HG03060 (cell line): ENCODE measurements at regions not wholly inside any gene's neighbourhood (a gene's known extent, or its start where the extent isn't known, plus 50 kb on each side); places are given as distances from the start of the nearest gene placed in this dataset.
"Not testable (repeated sequence)": the region's sequence is repeated elsewhere in the genome, so short reads cannot be mapped to it uniquely, and the experiment has no call there.

ENCODE experiments used
- ATAC-seq: cut with Tn5 transposase; IDR thresholded peaks from one replicate; pipeline ENCODE4 v1.9.1; 2021; ENCODE audit warnings: low read depth, moderate number of reproducible peaks; ENCODE audit not compliant: unreplicated experiment

- no peak for ATAC-seq
Observed at GRCh38 chr17:77288115-77288619, 147.4 kb downstream of the SEC14L1 start.

- ATAC-seq, result not testable (repeated sequence)
Observed at GRCh38 chr17:77290759-77291558, 150.2 kb downstream of the SEC14L1 start.

DNA sequence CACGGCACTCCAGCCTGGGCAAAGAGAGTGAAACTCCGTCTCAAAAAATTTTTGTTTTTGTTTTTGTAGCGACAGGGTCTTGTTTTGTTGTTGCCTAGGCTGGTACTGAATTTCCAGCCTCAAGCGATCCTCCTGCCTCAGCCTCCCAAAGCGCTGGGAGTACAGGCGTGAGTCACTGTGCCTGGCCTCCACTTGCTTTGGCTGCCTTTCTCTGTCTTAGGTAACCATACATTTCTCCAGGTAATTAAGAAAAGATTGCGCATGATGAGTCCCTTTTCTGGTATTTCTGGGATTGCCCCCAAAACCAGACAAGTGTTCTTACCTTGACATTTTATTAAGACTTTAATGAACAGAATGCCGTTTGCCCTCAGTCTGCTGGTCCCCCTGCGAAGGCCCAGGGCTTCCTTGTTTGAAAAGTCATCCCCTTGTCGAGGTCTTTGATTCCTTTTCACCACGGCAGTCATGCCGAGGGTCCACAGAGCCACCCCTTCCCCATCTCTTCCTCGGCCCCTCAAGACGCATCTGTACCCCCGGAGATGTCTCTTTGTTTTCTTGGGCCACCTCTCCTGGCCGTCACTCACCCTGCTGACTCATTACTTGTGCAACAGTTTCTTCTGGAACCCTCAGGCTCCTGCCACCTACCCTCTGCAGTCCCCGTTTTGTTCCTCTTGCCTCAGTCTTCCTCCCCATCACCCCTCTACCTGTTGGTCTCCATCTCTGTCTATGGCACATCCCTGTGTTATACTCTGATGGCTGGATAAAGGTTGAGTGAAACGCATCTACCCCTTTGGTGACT is 151.0 kb downstream of the SEC14L1 start:
- no peak for ATAC-seq

DNA sequence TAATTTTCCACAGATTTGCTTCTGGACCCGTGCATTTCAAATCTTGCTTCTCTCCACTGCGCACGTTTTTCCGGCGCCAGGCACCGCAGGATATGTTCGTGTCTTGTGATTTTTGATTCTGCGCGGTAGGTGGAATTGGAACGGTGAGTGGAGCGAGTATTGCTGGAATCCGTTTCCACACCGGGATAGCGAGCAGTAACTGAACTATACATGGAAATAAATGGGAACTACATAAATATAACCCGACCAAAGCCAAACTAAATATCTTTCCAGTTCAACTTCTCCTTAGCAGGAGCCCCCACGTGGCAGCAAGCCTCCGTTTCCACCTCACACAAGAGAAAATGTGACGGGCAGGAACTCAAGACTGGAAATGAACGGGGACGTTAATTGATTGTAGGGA is 154.0 kb downstream of the SEC14L1 start:
- no peak for ATAC-seq

DNA sequence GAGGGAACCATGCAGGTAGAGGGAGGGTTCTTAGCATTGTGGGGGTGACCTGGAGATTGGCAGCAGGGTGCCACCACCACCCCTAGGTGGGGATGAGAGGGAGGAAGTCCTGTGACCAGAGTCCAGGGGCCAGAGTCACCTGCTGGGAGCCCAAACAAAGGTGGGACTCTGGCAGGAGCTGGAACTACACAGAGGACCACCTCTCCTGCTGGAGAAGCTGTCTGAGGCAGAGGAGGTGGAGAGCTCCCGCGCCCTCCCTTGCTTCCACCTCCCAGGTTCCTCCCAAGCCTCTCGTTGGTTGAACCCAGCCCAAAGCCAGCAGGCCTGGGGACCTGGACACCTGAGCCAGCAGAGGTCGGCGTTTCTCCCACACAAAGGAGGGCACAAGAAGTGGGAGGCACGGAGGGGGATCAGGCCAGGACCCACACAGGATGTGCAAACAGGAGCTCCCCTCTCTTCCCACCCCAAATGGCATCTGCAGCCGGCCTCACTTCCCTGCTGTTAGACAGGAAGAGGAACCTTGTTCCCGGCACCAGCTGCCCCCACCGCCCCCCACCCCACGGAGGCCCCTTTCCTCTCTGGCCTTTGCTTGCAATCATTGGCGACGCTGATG is 154.6 kb downstream of the SEC14L1 start:
- ATAC-seq, result no peak

DNA sequence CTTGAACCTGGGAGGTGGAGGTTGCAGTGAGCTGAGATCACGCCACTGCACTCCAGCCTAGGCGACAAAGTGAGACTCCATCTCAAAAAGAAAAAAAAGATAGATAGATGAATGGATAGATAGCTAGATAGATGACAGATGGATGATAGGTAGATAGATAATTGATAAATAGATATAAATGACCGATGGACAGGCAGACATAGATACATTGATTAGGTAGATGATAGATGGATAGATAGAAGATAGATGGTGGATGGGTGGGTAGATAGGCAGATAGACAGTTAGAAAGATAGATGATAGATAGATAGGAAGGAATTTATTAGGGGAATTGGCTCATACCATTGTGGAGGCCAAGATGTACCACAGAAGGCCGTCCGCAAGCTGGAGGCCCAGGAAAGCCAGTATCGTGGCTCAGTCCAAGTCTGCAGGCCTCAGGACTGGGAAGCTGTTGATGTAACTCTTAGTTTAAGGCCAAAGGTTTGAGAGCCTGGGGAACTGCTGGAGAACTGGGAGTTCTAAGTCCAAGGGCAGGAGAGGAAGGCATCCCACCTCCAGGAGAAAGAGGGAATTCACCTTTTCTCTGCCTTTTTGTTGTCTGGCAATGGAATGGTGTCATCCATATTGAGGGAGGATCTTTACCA is 156.1 kb downstream of the SEC14L1 start:
- ATAC-seq, result no peak

GRCh38 chr17:77297693-77298666 is 157.2 kb downstream of the SEC14L1 start:
- ATAC-seq, result no peak

DNA sequence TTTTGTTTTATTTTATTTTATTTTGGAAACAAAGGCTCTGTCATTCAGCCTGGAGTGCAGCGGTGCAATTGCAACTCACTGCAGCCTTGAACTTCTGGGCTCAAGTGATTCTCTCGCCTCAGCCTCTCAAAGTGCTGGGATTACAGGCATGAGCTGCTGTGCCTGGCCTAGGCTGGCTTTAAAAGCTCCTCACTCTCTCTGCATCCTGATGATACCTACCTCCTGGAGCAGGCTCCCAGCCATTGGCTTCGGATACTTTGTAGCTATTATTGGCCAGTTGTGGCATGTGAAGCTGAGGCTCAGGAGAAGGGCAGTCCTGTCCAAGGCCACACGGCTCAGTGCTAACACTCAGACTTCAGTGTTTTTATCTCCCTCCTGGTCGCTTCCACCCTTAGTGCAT is 158.0 kb downstream of the SEC14L1 start:
- no peak for ATAC-seq

DNA sequence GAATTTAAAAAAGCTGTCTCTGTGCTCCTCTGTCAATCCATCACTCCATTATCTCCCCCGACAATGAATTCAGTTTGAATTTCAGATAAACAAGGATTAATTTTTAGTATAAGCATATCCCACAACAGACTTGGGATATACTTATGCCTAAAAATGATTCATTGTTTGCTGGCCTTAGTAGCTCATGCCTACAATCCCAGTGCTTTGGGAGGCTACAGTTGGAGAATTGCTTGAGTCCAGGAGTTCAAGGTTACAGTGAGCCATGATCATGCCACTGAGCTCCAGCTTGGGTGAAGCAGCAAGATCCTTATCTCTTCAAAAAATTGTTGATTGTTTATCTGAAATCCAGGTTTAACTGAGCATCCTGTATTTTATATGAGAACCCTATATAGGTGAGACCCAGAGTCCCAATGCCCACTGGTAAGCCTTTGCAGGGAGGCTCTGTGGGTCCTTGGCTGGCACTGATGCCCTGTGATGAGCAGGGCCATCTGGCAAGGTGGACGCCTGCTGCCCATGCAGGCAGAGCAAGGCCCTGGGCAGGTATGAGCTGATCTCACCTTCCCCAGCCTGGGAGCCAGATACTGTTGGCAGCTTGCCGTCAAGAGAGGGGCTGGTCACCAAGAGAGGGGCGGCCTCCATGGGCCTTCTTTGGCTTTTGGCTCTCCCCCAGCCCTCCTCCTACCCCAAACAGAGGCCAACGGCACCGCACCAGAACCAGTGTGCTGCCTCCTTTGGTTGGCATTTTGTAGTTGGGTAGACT is 158.7 kb downstream of the SEC14L1 start:
- no peak for ATAC-seq

GRCh38 chr17:77300016-77300686 is 159.4 kb downstream of the SEC14L1 start:
- no peak for ATAC-seq

GRCh38 chr17:77301694-77302266 is 161.0 kb downstream of the SEC14L1 start:
- no peak for ATAC-seq

DNA sequence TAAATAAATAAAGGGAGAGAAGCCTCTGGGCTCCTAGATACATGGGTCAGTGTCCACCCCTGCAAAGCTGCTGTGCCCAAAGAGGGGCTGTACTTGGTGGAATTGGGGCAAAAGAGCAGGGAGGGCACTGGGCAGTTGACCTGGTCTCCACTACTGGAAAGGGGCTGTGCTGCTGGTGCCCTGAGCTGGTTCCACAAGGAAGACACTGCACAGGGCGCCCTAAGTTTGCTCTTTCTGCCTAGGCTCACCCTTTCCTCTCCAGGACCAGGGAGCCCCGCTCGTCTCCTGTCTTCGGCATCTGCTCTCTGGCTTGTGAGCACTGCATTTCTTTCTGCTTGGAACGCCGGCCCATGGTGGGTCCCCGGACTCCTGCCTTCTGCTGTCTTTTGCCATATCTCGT is 161.9 kb downstream of the SEC14L1 start:
- ATAC-seq, result no peak

GRCh38 chr17:77303620-77304019 is 162.9 kb downstream of the SEC14L1 start:
- no peak for ATAC-seq

GRCh38 chr17:77304051-77304745 is 163.4 kb downstream of the SEC14L1 start:
- ATAC-seq, result no peak

DNA sequence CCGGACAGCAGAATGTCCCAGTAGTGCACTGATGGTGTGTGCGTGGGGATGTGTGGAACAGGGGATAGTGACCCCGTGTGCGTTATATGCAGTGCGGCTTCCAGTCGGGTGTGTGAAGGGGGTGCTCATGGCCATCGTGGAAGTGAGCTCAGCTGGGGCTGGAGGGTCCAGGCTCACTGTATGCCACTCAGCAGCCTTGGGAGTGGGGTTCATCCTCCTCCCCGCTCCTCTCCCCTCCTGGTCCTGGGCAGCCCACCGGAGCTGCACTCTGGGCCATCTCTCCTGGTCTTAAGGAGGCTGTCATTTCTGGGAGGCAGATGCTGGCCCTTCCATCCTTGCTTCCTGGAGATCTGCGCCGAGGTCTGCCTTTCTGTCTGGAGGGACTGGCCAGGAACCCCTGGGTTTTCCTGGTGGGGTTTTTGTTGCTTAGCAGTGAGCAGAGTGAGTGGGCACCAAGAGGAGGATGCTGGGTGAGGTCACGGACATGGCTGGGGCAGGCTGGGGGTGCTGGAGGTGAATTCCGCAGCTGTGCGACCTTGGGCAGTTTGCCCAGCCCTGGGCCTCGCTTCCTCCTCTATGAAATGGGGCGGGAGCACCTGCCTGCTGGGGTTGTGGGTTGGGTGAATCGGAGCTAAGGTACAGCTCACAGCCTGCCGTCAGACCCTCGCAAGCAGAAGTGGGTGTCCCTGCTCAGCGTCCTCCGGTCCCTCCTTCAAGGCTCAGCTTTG is 164.1 kb downstream of the SEC14L1 start:
- no peak for ATAC-seq

DNA sequence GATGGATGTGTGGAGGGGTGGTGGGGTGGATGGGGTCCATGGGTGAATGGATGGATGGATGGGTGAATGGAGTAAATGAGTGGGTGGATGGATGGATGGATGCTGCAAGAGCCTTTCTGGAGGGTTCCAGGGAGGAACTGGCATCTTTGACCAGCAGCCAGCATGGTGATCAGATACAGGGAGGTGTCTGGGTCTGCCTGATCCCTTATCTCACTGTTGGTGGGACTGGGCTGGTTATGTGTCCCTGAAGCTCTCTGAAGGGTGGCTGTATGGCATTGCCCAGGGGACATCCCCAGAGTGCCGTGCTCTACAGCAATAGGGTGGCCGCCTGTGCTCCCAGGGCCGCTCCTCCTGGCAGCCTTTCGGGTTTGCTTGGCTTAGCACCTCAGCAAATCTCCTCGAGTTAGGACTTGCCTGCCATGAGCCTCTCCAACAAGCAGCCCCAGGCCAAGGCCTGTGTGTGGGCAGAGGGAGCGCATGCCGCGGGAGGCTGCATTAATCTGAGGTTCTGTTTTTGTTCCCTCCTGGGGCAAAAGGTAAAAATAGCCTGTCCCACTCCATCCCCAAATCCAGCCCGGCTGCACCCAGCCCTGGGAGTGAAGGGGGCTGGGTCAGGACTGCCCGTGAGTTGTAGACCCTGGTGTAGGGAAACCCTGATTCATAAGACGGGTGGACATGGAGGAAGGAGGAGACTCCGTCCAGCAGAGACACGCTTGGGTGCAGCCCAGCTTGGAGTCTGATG is 165.4 kb downstream of the SEC14L1 start:
- no peak for ATAC-seq
